Coronary artery (tissue), 2 donors: ENCODE measurements at regions not wholly inside any gene's neighbourhood (a gene's known extent, or its start where the extent isn't known, plus 50 kb on each side); places are given as distances from the start of the nearest gene placed in this dataset.

Experiments
- DNase-seq: peaks from one replicate; pipeline ENCODE4 v3.0.0-alpha.2; 2017; ENCODE audit warnings: low spot score
- H3K27ac ChIP-seq, 2 donors: fragments of 200-600 bp; sonication (generic); one replicate each; pipeline ENCODE4 v1.5.1; 2016 to 2019
- H3K4me3 ChIP-seq: fragments of 200-600 bp; sonication (generic); 2 replicates; pipeline ENCODE4 v1.5.1; 2016; ENCODE audit warnings: mild to moderate bottlenecking, moderate library complexity
- CTCF ChIP-seq: fragments of 200-600 bp; sonication (generic); IDR thresholded peaks from one replicate; pipeline ENCODE4 v1.5.1; 2019; ENCODE audit warnings: antibody characterized with exemption

GRCh38 chr9:80046481-80046880, 474.7 kb downstream of the TLE4 start:
- no peak for DNase-seq
- Histone ChIP-seq H3K4me3 (no peak overlapping the region), H3K27ac (no peak overlapping the region)
- TF ChIP-seq CTCF: no peak

- TF ChIP-seq CTCF: no peak
- DNase-seq: no peak
- Histone ChIP-seq H3K4me3 (no peak overlapping the region), H3K27ac (no peak overlapping the region)
Measured at GRCh38 chr9:80041821-80042220, 470.1 kb downstream of the TLE4 start.

GRCh38 chr9:80040457-80040856, 468.7 kb downstream of the TLE4 start:
- Histone ChIP-seq H3K27ac (no peak overlapping the region), H3K4me3 (no peak overlapping the region)
- no peak for DNase-seq
- TF ChIP-seq CTCF: no peak

- TF ChIP-seq CTCF: no peak
- H3K4me3 ChIP-seq: no peak overlapping the region
- no peak for DNase-seq
- no peak overlapping the region for H3K27ac ChIP-seq
Measured at GRCh38 chr9:80030801-80031200, 459.0 kb downstream of the TLE4 start.

GRCh38 chr9:80028501-80028900, 456.7 kb downstream of the TLE4 start:
- Histone ChIP-seq H3K4me3 (no peak overlapping the region), H3K27ac (no peak overlapping the region)
- no peak for DNase-seq
- no peak for TF ChIP-seq CTCF

- no peak overlapping the region for H3K27ac ChIP-seq
- no peak for TF ChIP-seq CTCF
- no peak for DNase-seq
- no peak overlapping the region for H3K4me3 ChIP-seq
Measured at GRCh38 chr9:80025796-80026520, 454.2 kb downstream of the TLE4 start.

GRCh38 chr9:80025131-80025530, 453.4 kb downstream of the TLE4 start:
- H3K27ac ChIP-seq: no peak overlapping the region
- H3K4me3 ChIP-seq: no peak overlapping the region
- no peak for TF ChIP-seq CTCF
- DNase-seq: no peak
